PFSK-1 (cell line): ENCODE measurements at regions not wholly inside any gene's neighbourhood (a gene's known extent, or its start where the extent isn't known, plus 50 kb on each side); places are given as distances from the start of the nearest gene placed in this dataset.

Experiments used
- FOXP2 ChIP-seq: optimal IDR thresholded peaks from 2 replicates; pipeline ENCODE3; 2011; ENCODE audit warnings: borderline replicate concordance, control low read depth, inconsistent platforms; ENCODE audit not compliant: insufficient read depth; ENCODE audit errors: extremely low read length, extremely low read depth
- POLR2AphosphoS5 ChIP-seq: IDR thresholded peaks from 2 replicates; pipeline ENCODE4 v1.6.1; 2012; ENCODE audit warnings: low read depth, mild to moderate bottlenecking, control low read depth, low read length, moderate library complexity
- SIN3A ChIP-seq: IDR thresholded peaks from 2 replicates; pipeline ENCODE4 v1.6.1; 2012; ENCODE audit warnings: mild to moderate bottlenecking, low read length, moderate library complexity, borderline replicate concordance; ENCODE audit not compliant: insufficient read depth
- TAF1 ChIP-seq: IDR thresholded peaks from 2 replicates; pipeline ENCODE4 v1.6.1; 2012; ENCODE audit warnings: low read length, control low read depth, borderline replicate concordance; ENCODE audit not compliant: insufficient read depth
- TF ChIP-seq, protein P1 (sequence below), 2 experiments: IDR thresholded peaks; 2 replicates each; pipeline versions ENCODE4 v1.6.1 to v1.8.0; 2011 to 2012; ENCODE audit warnings: low read depth in 2 of 2, low read length in 2 of 2, control low read depth in 1 of 2, inconsistent platforms in 1 of 2, mild to moderate bottlenecking in 1 of 2, moderate library complexity in 1 of 2; ENCODE audit not compliant: insufficient read depth in 1 of 2

DNA sequence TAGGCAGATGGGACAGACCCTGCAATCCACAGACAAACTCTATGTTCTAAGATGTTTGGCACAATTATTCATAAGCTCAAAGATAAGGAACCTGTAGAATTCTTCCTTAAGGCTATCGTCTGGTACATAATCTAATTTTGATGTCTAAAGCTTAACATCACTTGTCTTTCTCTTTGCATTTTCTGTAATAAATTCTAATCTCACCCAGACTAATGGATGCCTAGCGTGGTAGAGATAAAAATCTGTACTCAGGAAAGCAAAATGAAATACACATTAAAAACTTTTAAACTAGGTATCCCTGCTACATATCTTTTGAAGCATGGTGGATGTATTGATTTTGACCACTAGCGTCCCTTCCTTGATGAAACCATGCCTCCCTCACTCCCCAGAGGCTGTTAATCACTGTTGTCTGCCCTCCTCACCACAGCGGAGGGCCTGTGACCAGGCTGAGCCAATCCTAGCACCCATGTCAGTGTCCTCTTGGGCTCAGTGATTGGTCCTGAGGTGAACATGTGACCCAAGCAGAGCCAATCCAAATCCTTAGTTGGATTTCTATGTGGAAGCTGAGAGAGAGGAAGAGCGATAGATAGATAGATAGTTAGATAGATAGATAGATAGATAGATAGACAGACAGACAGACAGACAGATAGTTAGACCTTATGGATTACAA lies 82.2 kb upstream of the GRK3 start:
- TF ChIP-seq TAF1 (no peak), FOXP2 (no peak), POLR2AphosphoS5 (no peak), SIN3A (no peak)
- TF ChIP-seq, protein P1, sequence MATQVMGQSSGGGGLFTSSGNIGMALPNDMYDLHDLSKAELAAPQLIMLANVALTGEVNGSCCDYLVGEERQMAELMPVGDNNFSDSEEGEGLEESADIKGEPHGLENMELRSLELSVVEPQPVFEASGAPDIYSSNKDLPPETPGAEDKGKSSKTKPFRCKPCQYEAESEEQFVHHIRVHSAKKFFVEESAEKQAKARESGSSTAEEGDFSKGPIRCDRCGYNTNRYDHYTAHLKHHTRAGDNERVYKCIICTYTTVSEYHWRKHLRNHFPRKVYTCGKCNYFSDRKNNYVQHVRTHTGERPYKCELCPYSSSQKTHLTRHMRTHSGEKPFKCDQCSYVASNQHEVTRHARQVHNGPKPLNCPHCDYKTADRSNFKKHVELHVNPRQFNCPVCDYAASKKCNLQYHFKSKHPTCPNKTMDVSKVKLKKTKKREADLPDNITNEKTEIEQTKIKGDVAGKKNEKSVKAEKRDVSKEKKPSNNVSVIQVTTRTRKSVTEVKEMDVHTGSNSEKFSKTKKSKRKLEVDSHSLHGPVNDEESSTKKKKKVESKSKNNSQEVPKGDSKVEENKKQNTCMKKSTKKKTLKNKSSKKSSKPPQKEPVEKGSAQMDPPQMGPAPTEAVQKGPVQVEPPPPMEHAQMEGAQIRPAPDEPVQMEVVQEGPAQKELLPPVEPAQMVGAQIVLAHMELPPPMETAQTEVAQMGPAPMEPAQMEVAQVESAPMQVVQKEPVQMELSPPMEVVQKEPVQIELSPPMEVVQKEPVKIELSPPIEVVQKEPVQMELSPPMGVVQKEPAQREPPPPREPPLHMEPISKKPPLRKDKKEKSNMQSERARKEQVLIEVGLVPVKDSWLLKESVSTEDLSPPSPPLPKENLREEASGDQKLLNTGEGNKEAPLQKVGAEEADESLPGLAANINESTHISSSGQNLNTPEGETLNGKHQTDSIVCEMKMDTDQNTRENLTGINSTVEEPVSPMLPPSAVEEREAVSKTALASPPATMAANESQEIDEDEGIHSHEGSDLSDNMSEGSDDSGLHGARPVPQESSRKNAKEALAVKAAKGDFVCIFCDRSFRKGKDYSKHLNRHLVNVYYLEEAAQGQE (IDR thresholded peaks at IDR 0.05; ENCODE audit: insufficient read depth in 1 of 2, low read depth in 2 of 2, low read length in 2 of 2) = no peak

DNA sequence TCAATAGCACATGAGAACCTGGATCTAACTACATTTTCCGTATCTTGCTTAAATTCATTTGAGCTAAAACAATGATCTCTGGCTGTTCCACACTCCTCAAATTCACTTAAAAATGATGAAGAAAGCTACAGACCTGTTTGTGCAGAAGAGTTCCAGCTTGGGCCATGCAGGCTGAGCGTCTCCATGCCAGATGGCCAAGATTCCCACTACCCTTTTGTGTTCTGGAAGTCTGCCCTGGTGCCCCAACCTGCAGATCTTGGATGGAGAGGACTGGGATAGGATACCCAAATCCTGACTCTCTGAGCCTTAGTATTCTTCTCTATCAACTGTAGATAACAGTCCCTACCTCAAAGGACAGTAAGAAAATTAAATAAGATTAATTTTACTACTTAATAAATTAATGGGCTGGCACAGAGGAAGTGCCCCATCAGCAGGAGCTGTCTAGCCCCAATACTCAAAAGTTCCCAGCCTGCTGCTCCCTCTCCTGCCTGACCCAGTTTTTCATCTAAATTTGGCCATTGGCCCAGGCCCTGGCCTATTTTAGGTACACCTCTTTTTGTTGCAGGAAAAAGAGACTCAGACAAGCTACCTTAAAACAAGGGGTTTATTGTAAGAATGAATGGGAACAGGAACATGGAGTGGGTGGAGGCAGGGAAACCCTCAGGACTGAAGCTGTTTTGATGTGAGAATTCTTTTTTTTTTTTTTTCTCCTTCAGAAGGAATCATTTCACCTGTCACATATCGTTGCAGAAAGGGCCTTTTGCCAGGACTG lies 81.4 kb upstream of the GRK3 start:
- no peak for TF ChIP-seq FOXP2
- TF ChIP-seq SIN3A = no peak
- TF ChIP-seq POLR2AphosphoS5 = no peak
- no peak for TF ChIP-seq TAF1
- TF ChIP-seq, protein P1 (IDR thresholded peaks at IDR 0.05; ENCODE audit: insufficient read depth in 1 of 2, low read depth in 2 of 2, low read length in 2 of 2) = no peak

DNA sequence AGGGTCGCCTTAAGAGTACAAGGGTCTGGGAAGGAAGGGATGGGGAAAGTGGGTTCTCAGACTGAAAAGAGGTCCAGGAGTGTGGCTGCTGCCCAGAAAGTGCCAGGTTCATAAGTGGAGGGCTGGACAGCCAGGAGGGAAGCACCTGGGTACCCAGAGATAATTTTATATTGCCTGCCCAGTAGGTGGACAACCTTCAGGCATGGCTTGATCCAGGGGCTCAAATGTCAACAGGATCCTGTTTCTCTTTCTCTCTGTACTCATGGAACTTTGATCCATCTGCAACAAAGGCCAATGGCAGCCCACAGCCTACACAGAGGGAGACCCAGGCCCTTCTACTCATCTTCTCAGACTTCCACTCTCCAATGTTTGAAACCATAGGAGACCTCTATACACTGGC lies 80.5 kb upstream of the GRK3 start:
- no peak for TF ChIP-seq SIN3A
- TF ChIP-seq FOXP2 = no peak

DNA sequence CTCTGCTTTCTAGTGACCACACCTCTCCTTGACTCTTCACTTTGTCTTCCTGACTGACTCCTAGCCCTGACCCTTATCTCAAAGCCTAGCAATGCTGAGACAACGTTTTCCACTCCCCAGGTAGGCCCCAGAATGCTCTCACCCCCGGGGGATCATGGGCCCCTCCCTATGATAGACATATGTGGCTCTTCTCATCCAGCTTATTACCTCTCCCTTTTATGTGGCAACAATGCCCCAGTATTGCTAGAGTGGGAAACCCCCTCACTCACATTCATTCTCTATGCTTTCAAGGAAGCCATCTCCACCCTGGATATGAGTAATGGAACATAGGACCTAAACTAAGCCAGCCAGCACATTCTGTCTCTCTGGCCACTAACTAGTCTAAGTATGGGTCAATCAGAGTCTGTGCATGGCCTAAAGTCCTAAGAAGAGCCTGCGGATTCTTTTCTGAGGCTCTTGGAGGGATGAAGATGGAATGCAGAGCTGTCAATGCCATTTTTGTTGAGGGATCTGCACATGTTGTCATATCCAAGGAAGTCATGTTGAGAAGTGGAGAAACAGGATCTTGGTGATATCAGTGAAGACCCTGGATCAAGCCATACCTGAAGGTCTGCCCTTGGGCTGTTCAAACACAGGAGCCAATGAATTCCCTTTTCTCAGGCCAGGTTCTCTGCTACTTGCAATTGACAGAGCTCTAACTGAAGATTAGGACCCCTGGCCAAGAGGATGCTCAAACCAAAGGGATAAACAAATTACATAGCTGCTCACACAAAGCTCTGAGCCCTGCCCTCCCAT lies 79.8 kb upstream of the GRK3 start:
- TF ChIP-seq POLR2AphosphoS5 (no peak), TAF1 (no peak), SIN3A (no peak), FOXP2 (no peak)
- TF ChIP-seq, protein P1 (IDR thresholded peaks at IDR 0.05; ENCODE audit: insufficient read depth in 1 of 2, low read depth in 2 of 2, low read length in 2 of 2) = no peak

DNA sequence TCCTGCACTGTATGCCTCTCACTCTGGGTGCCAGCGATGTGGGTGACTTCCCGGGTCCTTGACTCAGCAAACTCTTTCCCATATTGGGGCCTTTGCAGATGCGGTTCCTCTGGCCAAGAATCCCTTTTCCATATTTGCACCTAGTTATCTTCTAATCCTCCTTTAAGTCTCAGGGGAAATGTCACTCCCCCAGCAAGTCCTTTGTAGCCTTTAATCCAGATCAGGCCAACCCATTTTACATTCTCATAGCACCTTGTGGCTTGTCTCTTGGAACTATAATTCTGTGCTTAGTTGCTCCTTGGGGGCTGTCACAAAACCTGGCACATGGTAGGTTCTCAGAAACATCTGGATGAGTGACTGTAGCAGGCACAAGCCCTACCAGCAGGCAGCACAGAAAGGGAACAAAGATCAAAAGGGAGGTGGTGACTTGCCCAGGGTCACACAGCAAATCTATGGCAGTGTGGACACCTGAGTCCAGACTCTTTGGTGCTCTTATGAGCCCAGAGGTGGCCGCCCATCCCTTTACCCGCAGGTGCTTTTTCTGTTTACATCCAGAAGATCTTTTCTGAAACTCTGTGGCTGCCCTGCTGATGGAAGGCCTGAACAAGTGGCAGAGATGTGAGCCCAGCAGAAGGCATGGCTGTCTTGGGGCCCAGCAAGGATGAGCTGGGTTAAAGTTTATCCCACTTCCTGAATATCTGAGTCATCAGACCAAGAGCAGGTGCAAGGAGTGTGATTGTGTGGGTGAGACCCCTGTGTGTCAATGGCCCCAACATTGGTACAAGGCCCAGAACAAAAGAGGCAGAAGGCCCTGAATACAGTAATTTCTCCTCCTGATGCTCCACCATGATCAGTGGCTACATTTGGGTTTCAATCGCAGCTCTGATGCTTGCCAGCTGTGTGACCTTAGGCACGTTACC lies 78.6 kb upstream of the GRK3 start:
- no peak for TF ChIP-seq SIN3A
- TF ChIP-seq, protein P1 (IDR thresholded peaks at IDR 0.05; ENCODE audit: insufficient read depth in 1 of 2, low read depth in 2 of 2, low read length in 2 of 2) = no peak
- no peak for TF ChIP-seq POLR2AphosphoS5
- no peak for TF ChIP-seq TAF1
- TF ChIP-seq FOXP2 = no peak
